Astrocyte of the spinal cord (primary cell): ENCODE measurements at regions not wholly inside any gene's neighbourhood (a gene's known extent, or its start where the extent isn't known, plus 50 kb on each side); places are given as distances from the start of the nearest gene placed in this dataset.

ENCODE experiments used
- DNase-seq: peaks from one replicate; pipeline ENCODE4 v3.0.0; 2011; ENCODE audit warnings: low read depth, low spot score
- H3K4me3 ChIP-seq: 2 replicates; pipeline ENCODE4 v1.5.1; 2011; ENCODE audit warnings: low read depth, mild to moderate bottlenecking, low read length, moderate library complexity
- CTCF ChIP-seq: IDR thresholded peaks from 2 replicates; pipeline ENCODE4 v1.5.1; 2012; ENCODE audit warnings: low read depth, mild to moderate bottlenecking, low read length, inconsistent platforms
- in situ Hi-C: cut with HindIII; loops from 2 replicates; pipeline ENCODE4 v1.10.0; 2017; ENCODE audit warnings: low sequenced_read_pairs

- H3K4me3 ChIP-seq = no peak overlapping the region
- in situ Hi-C loops = no loop called here
- no peak for DNase-seq
- TF ChIP-seq CTCF = no peak
Measured at GRCh38 chr11:104510169-104510568, 346.2 kb upstream of the PDGFD start.

- H3K4me3 ChIP-seq = no peak overlapping the region
- DNase-seq = no peak
- TF ChIP-seq CTCF = no peak
- in situ Hi-C loops = no loop called here
Measured at GRCh38 chr11:104490182-104490581, 326.2 kb upstream of the PDGFD start.

GRCh38 chr11:104488561-104488960 lies 324.6 kb upstream of the PDGFD start:
- TF ChIP-seq CTCF = no peak
- in situ Hi-C loops = no loop called here
- H3K4me3 ChIP-seq = no peak overlapping the region
- no peak for DNase-seq

- no peak for TF ChIP-seq CTCF
- no peak for DNase-seq
- in situ Hi-C loops = no loop called here
- no peak overlapping the region for H3K4me3 ChIP-seq
Measured at GRCh38 chr11:104487046-104487806, 323.3 kb upstream of the PDGFD start.

- DNase-seq = no peak
- no peak overlapping the region for H3K4me3 ChIP-seq
- in situ Hi-C loops = no loop called here
- no peak for TF ChIP-seq CTCF
Measured at GRCh38 chr11:104484804-104485554, 321.0 kb upstream of the PDGFD start.

- no peak for TF ChIP-seq CTCF
- in situ Hi-C loops = no loop called here
- no peak for DNase-seq
- no peak overlapping the region for H3K4me3 ChIP-seq
Measured at GRCh38 chr11:104476898-104477297, 313.0 kb upstream of the PDGFD start.
